WTC11 (cell line): ENCODE measurements at regions not wholly inside any gene's neighbourhood (a gene's known extent, or its start where the extent isn't known, plus 50 kb on each side); places are given as distances from the start of the nearest gene placed in this dataset.

Experiments used
- ATAC-seq: fragments of 200-7000 bp; cut with Tn5 transposase; 2 replicates; pipeline ENCODE4 v1.10.0; 2021; ENCODE audit warnings: mild to moderate bottlenecking, moderate library complexity
- CTCF ChIA-PET: fragments of 300-600 bp; sonication (Branson Sonifier 250); formaldehyde crosslinking; loops from one replicate; lab custom pipeline; 2021; ENCODE audit warnings: antibody characterized with exemption; lab: Charles Lee
- POLR2A ChIA-PET: fragments of 350-600 bp; sonication (Branson Sonifier 250); formaldehyde crosslinking; loops from one replicate; lab custom pipeline; 2021; ENCODE audit warnings: antibody characterized with exemption; lab: Charles Lee
- DNase-seq: peaks from one replicate; pipeline ENCODE4 v3.0.0; 2021; ENCODE audit warnings: low spot score
- H3K27ac Mint-ChIP-seq: 2 replicates; pipeline ENCODE4 v1.8.0; 2021; ENCODE audit warnings: mixed read lengths
- H3K27me3 Mint-ChIP-seq: 2 replicates; pipeline ENCODE4 v1.8.0; 2021; ENCODE audit warnings: low read depth, mild to moderate bottlenecking, moderate library complexity, mixed read lengths
- H3K36me3 Mint-ChIP-seq: 2 replicates; pipeline ENCODE4 v1.8.0; 2021; ENCODE audit warnings: mixed read lengths
- H3K4me1 Mint-ChIP-seq: 2 replicates; pipeline ENCODE4 v1.8.0; 2022; ENCODE audit warnings: mixed read lengths
- H3K4me3 Mint-ChIP-seq: 2 replicates; pipeline ENCODE4 v1.8.0; 2021; ENCODE audit warnings: mild to moderate bottlenecking, moderate library complexity, mixed read lengths
- H3K9me3 Mint-ChIP-seq: 2 replicates; pipeline ENCODE4 v1.8.0; 2021; ENCODE audit warnings: mixed read lengths
- AFF4 ChIP-seq: sonication (generic); formaldehyde crosslinking; IDR thresholded peaks from 2 replicates; pipeline ENCODE4 v1.8.1; 2023; ENCODE audit warnings: mild to moderate bottlenecking, missing genetic modification reagents, borderline replicate concordance
- ATF1 ChIP-seq: sonication (generic); formaldehyde crosslinking; IDR thresholded peaks from 2 replicates; pipeline ENCODE4 v1.8.1; 2023; ENCODE audit warnings: mild to moderate bottlenecking, moderate library complexity, missing genetic modification reagents
- CTCF ChIP-seq: fragments of 200-600 bp; IDR thresholded peaks from 2 replicates; pipeline ENCODE4 v1.8.0; 2022; ENCODE audit warnings: antibody characterized with exemption
- E2F4 ChIP-seq: sonication (generic); formaldehyde crosslinking; IDR thresholded peaks from 2 replicates; pipeline ENCODE4 v1.8.1; 2022; ENCODE audit warnings: low read depth, mild to moderate bottlenecking, moderate library complexity, missing genetic modification reagents, borderline replicate concordance
- ELF4 ChIP-seq: sonication (generic); formaldehyde crosslinking; IDR thresholded peaks from 2 replicates; pipeline ENCODE4 v1.8.1; 2022; ENCODE audit warnings: low read depth, mild to moderate bottlenecking, moderate library complexity, missing genetic modification reagents
- ERG ChIP-seq: fragments of 250-450 bp; sonication (Bioruptor Pico); IDR thresholded peaks from 2 replicates; pipeline ENCODE4 v1.8.0; 2021; ENCODE audit warnings: mild to moderate bottlenecking
- ESRRA ChIP-seq: sonication (generic); formaldehyde crosslinking; IDR thresholded peaks from 2 replicates; pipeline ENCODE4 v1.8.1; 2022; ENCODE audit warnings: mild to moderate bottlenecking, missing genetic modification reagents, borderline replicate concordance
- FOXJ3 ChIP-seq: sonication (generic); formaldehyde crosslinking; IDR thresholded peaks from 2 replicates; pipeline ENCODE4 v1.9.0; 2021; ENCODE audit warnings: missing genetic modification reagents, mild to moderate bottlenecking, borderline replicate concordance
- MAX ChIP-seq: sonication (generic); formaldehyde crosslinking; IDR thresholded peaks from 2 replicates; pipeline ENCODE4 v1.8.0; 2022; ENCODE audit warnings: mild to moderate bottlenecking, missing genetic modification reagents
- PRDM15 ChIP-seq: sonication (generic); formaldehyde crosslinking; IDR thresholded peaks from 2 replicates; pipeline ENCODE4 v1.8.0; 2022; ENCODE audit warnings: missing genetic modification reagents
- RORB ChIP-seq: fragments of 250-450 bp; sonication (Bioruptor Pico); IDR thresholded peaks from 2 replicates; pipeline ENCODE4 v1.9.0; 2021; ENCODE audit warnings: mild to moderate bottlenecking
- SMAD4 ChIP-seq: sonication (generic); formaldehyde crosslinking; IDR thresholded peaks from 2 replicates; pipeline ENCODE4 v1.8.0; 2022; ENCODE audit warnings: mild to moderate bottlenecking, missing genetic modification reagents
- TCF7 ChIP-seq: sonication (generic); formaldehyde crosslinking; IDR thresholded peaks from 2 replicates; pipeline ENCODE4 v1.8.0; 2022; ENCODE audit warnings: mild to moderate bottlenecking, low read depth, missing genetic modification reagents, moderate library complexity
- TEAD4 ChIP-seq: sonication (generic); formaldehyde crosslinking; IDR thresholded peaks from 2 replicates; pipeline ENCODE4 v1.8.0; 2022; ENCODE audit warnings: mild to moderate bottlenecking, missing genetic modification reagents
- ZMAT4 ChIP-seq: fragments of 250-450 bp; sonication (Bioruptor Pico); IDR thresholded peaks from 2 replicates; pipeline ENCODE4 v1.9.0; 2021; ENCODE audit warnings: mild to moderate bottlenecking
- ZNF121 ChIP-seq: sonication (generic); formaldehyde crosslinking; IDR thresholded peaks from 2 replicates; pipeline ENCODE4 v1.8.0; 2023; ENCODE audit warnings: missing genetic modification reagents
- ZNF219 ChIP-seq: sonication (generic); formaldehyde crosslinking; IDR thresholded peaks from 2 replicates; pipeline ENCODE4 v1.8.0; 2023; ENCODE audit warnings: missing genetic modification reagents, mild to moderate bottlenecking, borderline replicate concordance
- ZNF232 ChIP-seq: sonication (generic); formaldehyde crosslinking; IDR thresholded peaks from 2 replicates; pipeline ENCODE4 v1.8.0; 2022; ENCODE audit warnings: mild to moderate bottlenecking, missing genetic modification reagents
- ZNF317 ChIP-seq: sonication (generic); formaldehyde crosslinking; IDR thresholded peaks from 2 replicates; pipeline ENCODE4 v1.8.1; 2023; ENCODE audit warnings: low read depth, mild to moderate bottlenecking, moderate library complexity, missing genetic modification reagents, borderline replicate concordance
- ZNF425 ChIP-seq: fragments of 250-450 bp; sonication (Bioruptor Pico); conservative IDR thresholded peaks from 2 replicates; pipeline ENCODE4 v1.9.0; 2021; ENCODE audit warnings: mild to moderate bottlenecking

GRCh38 chrX:15107367-15107988 is 162.4 kb downstream of the ASB9 start:
- Mint-ChIP-seq H3K27ac (no peak overlapping the region), H3K4me1 (no peaks in the 10 kb centered on the region), H3K4me3 (no peak overlapping the region), H3K9me3 (peaks cover 30% of the 10 kb centered on the region), H3K27me3 (no peaks in the 10 kb centered on the region), H3K36me3 (peaks cover 23% of the 10 kb centered on the region)
- CTCF ChIA-PET: interaction anchor here (0.7 to 1.4 kb wide), 3 partner anchors 9 to 135 kb away, joined by 3 to 5 read pairs (median 4); no protein-coding TSS in a partner anchor
- TF ChIP-seq RORB (CRISPR knock-in tag) (no peak), FOXJ3 (CRISPR knock-in tag) (no peak), ESRRA (CRISPR knock-in tag) (no peak), ELF4 (CRISPR knock-in tag) (no peak), TEAD4 (CRISPR knock-in tag) (no peak), MAX (CRISPR knock-in tag) (no peak), ZNF219 (CRISPR knock-in tag) (no peak), ZNF317 (CRISPR knock-in tag) (no peak), SMAD4 (CRISPR knock-in tag) (no peak), TCF7 (CRISPR knock-in tag) (no peak), AFF4 (CRISPR knock-in tag) (no peak), ZNF425 (CRISPR knock-in tag) (no peak), ZNF232 (no peak), ZNF121 (CRISPR knock-in tag) (no peak), ZMAT4 (CRISPR knock-in tag) (no peak), ATF1 (no peak), PRDM15 (CRISPR knock-in tag) (no peak), ERG (no peak), E2F4 (CRISPR knock-in tag) (no peak), CTCF (no peak)
- ATAC-seq (peak; percentile 46), DNase-seq (no peak)
- POLR2A ChIA-PET: no interaction called here
